HAP-1 (cell line): ENCODE measurements at regions not wholly inside any gene's neighbourhood (a gene's known extent, or its start where the extent isn't known, plus 50 kb on each side); places are given as distances from the start of the nearest gene placed in this dataset.

Experiments used
- DNase-seq, 2 experiments: peaks; one replicate each; pipeline ENCODE4 v3.0.0-alpha.2; 2016 to 2020; ENCODE audit warnings: low spot score in 2 of 2
- H3K27me3 ChIP-seq: fragments of 250-450 bp; sonication (Bioruptor Pico); 2 replicates; pipeline ENCODE4 v1.5.1; 2020; ENCODE audit warnings: low read depth, mild to moderate bottlenecking, moderate library complexity
- H3K36me3 ChIP-seq: fragments of 250-450 bp; sonication (Bioruptor Pico); replicated peaks from 2 replicates; pipeline ENCODE4 v1.5.1; 2020; ENCODE audit warnings: mild to moderate bottlenecking
- H3K4me1 ChIP-seq: fragments of 250-450 bp; sonication (Bioruptor Pico); 2 replicates; pipeline ENCODE4 v1.5.1; 2020; ENCODE audit warnings: mild to moderate bottlenecking
- H3K4me3 ChIP-seq: fragments of 250-450 bp; sonication (Bioruptor Pico); 2 replicates; pipeline ENCODE4 v1.5.1; 2020; ENCODE audit warnings: mild to moderate bottlenecking, moderate library complexity
- H3K9me3 ChIP-seq: fragments of 250-450 bp; sonication (Bioruptor Pico); 2 replicates; pipeline ENCODE4 v1.5.1; 2020; ENCODE audit warnings: mild to moderate bottlenecking, moderate library complexity
- in situ Hi-C: fragments of 300-500 bp; cut with MboI; formaldehyde crosslinking; loops from 3 replicates; pipeline ENCODE4 v1.14.3; 2020; ENCODE audit warnings: low sequenced_read_pairs, inconsistent platforms, mixed read lengths

DNA sequence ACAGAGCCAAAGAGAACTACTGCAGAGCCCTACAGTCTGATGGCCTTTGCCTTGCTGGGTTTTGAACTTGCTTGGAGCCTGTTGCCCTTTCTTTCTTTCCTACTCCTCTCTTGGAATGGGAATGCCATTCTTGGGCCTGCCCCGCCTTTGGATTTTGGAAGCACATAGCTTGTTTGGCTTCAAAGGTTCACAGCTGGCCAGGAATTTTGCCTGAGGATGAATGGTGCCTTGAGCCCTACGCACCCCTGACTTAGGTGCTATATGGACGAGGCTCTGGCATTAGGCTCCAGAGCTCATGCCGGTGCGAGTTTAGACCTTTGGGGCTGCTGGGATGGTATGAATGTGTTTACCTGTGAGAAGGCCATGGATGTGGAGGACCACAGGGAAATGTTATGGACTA is 663.3 kb upstream of the HS6ST1 start:
- no peak for DNase-seq
- H3K27me3 ChIP-seq, result no peaks in the 10 kb centered on the region
- H3K4me1 ChIP-seq, result no peaks in the 10 kb centered on the region
- no peaks in the 10 kb centered on the region for H3K9me3 ChIP-seq
- in situ Hi-C loops, result no loop called here
- H3K36me3 ChIP-seq, result no peaks in the 10 kb centered on the region
- H3K4me3 ChIP-seq, result no peak overlapping the region

DNA sequence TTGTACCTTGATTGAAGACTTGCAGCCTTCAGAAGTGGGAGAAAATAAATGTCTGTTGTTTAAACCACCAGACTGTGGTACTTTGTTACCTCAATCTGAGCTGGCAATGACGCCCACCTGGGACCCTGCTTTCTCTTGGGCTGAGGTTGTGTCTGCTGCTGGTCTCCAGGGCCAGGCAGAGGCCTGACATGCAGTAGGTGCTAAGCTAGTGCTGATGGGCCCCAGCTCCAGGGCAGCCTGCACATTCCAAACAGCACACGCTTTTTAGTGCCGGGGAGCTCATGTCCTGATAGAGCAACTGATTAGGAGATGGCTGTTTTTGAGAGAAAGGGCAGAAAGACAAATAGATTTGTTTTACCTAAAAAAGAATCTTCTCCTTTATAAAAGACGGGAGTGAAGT is 664.0 kb upstream of the HS6ST1 start:
- no peak overlapping the region for H3K4me3 ChIP-seq
- no peaks in the 10 kb centered on the region for H3K27me3 ChIP-seq
- no peaks in the 10 kb centered on the region for H3K4me1 ChIP-seq
- no peaks in the 10 kb centered on the region for H3K9me3 ChIP-seq
- no peaks in the 10 kb centered on the region for H3K36me3 ChIP-seq
- in situ Hi-C loops, result no loop called here
- DNase-seq, result no peak

DNA sequence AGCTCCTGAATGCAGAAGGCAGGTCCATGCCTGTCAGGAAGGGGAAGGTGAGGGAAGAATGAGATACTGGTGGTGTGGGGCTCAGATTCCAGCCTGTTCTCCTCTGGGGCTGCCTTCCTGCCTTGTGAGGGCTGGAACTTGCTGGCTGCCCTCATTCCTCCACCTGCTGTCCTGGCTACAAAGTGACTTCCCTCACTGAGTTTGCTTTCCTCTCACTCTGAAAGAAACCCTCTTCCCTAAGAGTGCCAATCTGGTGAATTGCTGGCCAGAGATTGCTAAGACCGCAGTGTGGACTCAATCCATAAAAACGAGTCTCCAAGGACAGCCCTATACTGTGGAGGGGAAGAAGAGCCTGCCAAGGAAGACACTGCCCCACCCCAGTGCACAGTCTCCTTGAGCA is 664.4 kb upstream of the HS6ST1 start:
- DNase-seq, result no peak
- Histone ChIP-seq H3K27me3 (no peaks in the 10 kb centered on the region), H3K4me1 (no peaks in the 10 kb centered on the region), H3K9me3 (no peaks in the 10 kb centered on the region), H3K36me3 (no peaks in the 10 kb centered on the region), H3K4me3 (no peak overlapping the region)
- in situ Hi-C loops, result no loop called here

DNA sequence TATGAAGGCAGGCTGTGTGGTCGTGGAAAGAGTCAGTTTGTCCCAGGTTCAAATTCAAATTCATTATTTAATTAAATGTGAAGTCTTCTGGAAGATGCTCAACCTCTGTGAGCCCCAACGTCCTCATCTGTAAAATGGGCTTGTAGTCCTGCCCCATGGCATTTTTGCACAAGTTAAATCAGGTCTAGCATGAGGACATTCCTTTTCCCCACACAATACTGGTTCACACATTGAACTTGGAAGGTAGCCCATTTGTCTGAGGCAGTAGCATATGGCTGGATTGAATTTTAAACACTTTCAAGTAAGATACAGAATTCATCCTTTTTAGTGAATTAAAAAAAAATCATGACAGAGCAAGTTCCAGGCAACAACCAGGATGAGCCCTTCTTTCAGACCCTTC is 665.4 kb upstream of the HS6ST1 start:
- Histone ChIP-seq H3K27me3 (no peaks in the 10 kb centered on the region), H3K4me3 (no peak overlapping the region), H3K9me3 (no peaks in the 10 kb centered on the region), H3K4me1 (no peaks in the 10 kb centered on the region), H3K36me3 (no peaks in the 10 kb centered on the region)
- no peak for DNase-seq
- in situ Hi-C loops, result no loop called here

DNA sequence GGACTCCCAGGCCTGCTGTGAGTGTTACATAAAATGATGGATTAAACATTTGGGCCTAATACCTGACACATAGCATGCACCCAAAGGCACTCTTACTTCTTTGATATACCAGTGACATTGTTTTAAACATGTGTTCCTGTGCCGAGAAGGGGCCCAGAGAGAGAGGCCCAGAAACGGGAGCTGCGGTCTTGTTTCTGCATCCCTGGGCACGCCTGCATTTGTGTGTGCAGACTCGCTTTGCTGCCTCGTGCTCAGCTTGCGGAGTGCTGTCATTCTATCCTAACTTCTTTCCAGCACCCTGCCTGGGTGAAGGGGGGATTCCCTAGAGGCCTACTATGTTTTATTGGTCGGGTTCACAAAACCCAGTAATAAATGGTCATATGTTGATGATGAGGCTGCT is 666.2 kb upstream of the HS6ST1 start:
- in situ Hi-C loops, result no loop called here
- Histone ChIP-seq H3K4me1 (no peaks in the 10 kb centered on the region), H3K9me3 (no peaks in the 10 kb centered on the region), H3K36me3 (no peaks in the 10 kb centered on the region), H3K27me3 (no peaks in the 10 kb centered on the region), H3K4me3 (no peak overlapping the region)
- DNase-seq, result no peak

DNA sequence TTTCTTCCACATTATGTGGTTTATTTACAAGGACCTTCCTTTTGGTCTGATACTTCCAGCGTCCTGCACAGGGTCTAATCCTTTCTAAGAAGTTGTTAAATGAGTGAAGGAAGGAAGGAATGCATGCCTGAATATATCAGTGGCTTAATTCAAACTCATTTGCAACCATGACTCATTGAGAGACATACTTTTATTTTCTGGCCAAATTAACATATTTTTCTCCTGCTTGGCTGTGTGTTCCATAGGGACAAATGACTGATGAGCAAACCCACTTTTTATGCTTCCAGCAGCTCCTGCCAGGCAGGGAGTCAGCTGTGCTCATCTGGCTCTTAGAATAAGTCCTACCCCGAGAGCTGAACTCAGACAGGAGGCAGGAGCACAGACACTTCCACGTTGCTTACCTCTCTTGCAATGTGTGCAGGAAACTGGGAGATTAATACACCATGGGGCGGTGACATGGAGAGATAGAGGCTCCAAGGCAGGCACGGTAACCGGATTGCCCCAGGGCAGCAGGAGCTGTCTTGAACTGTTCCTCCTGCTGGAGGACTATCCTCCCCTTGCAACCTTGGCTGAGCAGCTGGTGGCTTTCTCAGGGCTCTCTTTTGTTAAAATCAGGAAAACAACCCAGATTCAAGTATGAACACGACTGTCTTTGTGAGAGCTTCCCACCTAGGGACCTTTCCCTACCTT is 667.5 kb upstream of the HS6ST1 start:
- in situ Hi-C loops, result no loop called here
- DNase-seq, result no peak

DNA sequence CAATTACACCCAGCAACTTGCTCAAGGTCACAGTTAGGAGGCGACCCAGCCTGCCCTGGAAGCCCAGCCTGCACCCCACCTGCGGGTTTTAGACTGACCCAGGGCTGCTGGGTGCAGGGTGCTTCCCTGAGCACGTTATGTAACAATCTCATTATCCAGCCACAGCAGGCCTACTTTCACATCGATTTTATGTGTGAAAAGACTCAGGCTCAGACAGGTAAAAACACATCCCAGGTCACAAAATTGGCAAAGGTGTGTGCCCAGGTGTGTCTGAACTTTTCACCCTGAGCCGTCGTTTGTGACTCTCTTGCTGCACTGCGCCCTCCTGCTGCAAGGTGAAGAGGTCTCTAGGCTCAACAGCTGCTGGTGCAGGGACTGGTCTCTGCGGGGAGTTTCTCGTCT is 668.2 kb upstream of the HS6ST1 start:
- H3K4me3 ChIP-seq, result no peak overlapping the region
- H3K36me3 ChIP-seq, result no peaks in the 10 kb centered on the region
- no peaks in the 10 kb centered on the region for H3K9me3 ChIP-seq
- no peak for DNase-seq
- in situ Hi-C loops, result no loop called here
- no peaks in the 10 kb centered on the region for H3K27me3 ChIP-seq
- H3K4me1 ChIP-seq, result no peaks in the 10 kb centered on the region

More for the DNA sequence above, 667.5 kb upstream of the HS6ST1 start:
- H3K4me1 ChIP-seq, result no peaks in the 10 kb centered on the region
- H3K9me3 ChIP-seq, result no peaks in the 10 kb centered on the region
- H3K36me3 ChIP-seq, result no peaks in the 10 kb centered on the region
- H3K4me3 ChIP-seq, result no peak overlapping the region
- H3K27me3 ChIP-seq, result no peaks in the 10 kb centered on the region

DNA sequence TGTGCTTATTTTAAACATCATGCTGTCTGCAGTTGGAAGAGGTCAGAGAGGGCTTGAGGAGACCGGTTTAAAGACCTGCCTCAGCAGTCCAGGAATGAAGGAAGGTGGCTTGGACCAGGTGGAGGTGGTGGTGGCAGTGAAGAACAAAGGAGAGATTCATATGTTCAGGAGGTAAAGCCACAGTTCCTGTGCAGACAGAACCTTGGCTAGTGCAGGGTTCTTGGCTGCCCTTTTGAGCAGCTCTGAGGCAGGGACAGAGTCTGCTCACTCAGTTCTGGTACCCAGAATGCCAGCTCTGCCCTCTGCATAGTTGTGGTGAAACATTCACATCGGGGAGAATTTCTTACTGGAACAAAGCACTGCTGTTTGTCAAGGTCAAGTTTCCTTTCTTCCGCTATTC is 669.7 kb upstream of the HS6ST1 start:
- no peak overlapping the region for H3K4me3 ChIP-seq
- DNase-seq, result no peak

DNA sequence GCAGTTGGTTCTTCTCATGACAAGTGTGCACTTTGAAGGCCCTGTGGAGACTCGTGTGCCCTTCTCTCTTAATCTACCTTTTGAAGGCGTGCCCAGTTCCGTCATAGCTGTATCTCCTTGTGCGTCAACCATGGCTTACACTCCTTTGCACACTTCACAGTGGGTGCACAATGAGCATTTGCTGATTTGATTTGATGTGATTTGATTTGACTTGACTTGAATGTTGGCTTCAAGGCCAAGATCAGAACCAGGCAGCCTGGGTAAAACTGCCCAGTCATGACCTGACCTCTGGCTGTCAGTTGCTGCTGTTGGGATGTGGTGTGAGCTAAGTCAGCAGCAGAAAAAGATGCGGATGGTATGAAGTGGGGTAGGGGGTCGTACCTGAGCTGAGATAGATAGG is 670.3 kb upstream of the HS6ST1 start:
- Histone ChIP-seq H3K4me3 (no peak overlapping the region), H3K27me3 (no peaks in the 10 kb centered on the region), H3K9me3 (no peaks in the 10 kb centered on the region), H3K4me1 (no peaks in the 10 kb centered on the region), H3K36me3 (no peaks in the 10 kb centered on the region)
- no peak for DNase-seq
- in situ Hi-C loops, result no loop called here

More for the DNA sequence above, 669.7 kb upstream of the HS6ST1 start:
- Histone ChIP-seq H3K27me3 (no peaks in the 10 kb centered on the region), H3K4me1 (no peaks in the 10 kb centered on the region), H3K36me3 (no peaks in the 10 kb centered on the region), H3K9me3 (no peaks in the 10 kb centered on the region)
- in situ Hi-C loops, result no loop called here

DNA sequence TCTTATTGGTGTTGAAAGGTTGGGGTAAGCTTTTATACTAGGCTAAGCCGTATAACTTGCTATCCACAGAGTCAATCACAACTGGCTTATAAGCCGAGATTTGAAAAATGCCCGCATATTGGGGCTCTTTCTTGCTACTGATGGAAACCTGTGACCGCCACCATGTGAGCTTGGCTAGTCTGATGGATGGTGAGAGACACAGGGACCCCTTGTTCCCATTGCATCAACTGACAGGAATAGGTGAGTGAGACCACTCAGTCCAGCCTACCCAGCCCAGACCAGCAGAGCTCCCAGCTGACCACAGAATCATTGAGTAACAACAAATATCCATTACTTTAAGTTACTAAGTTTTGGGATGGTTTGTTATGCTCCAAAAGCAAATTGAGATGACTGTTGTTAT is 676.4 kb upstream of the HS6ST1 start:
- no peaks in the 10 kb centered on the region for H3K36me3 ChIP-seq
- no peak overlapping the region for H3K4me3 ChIP-seq
- H3K27me3 ChIP-seq, result no peaks in the 10 kb centered on the region
- no peaks in the 10 kb centered on the region for H3K9me3 ChIP-seq
- H3K4me1 ChIP-seq, result no peaks in the 10 kb centered on the region
- in situ Hi-C loops, result no loop called here
- no peak for DNase-seq

DNA sequence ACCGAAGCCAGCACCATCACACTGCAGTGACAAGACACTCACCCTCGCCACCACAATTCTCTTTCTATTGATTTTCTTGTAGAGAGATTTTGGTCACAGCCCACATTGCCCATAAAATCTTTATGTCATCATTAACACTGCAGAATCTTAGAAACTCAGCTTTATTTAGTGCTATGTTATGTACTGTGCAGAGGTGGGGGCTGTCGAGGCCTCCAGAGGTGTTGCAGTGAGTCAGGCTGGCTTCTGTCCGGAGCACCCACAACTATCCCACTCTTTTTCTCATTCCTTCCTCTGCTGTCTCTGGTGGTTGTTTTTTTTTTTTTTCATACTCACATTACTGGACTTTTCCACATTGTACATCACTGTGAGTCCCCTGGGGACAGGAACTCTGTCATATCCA is 677.4 kb upstream of the HS6ST1 start:
- H3K4me3 ChIP-seq, result no peak overlapping the region
- no peaks in the 10 kb centered on the region for H3K36me3 ChIP-seq
- no peaks in the 10 kb centered on the region for H3K4me1 ChIP-seq
- DNase-seq, result no peak
- no peaks in the 10 kb centered on the region for H3K9me3 ChIP-seq
- in situ Hi-C loops, result no loop called here
- H3K27me3 ChIP-seq, result no peaks in the 10 kb centered on the region

DNA sequence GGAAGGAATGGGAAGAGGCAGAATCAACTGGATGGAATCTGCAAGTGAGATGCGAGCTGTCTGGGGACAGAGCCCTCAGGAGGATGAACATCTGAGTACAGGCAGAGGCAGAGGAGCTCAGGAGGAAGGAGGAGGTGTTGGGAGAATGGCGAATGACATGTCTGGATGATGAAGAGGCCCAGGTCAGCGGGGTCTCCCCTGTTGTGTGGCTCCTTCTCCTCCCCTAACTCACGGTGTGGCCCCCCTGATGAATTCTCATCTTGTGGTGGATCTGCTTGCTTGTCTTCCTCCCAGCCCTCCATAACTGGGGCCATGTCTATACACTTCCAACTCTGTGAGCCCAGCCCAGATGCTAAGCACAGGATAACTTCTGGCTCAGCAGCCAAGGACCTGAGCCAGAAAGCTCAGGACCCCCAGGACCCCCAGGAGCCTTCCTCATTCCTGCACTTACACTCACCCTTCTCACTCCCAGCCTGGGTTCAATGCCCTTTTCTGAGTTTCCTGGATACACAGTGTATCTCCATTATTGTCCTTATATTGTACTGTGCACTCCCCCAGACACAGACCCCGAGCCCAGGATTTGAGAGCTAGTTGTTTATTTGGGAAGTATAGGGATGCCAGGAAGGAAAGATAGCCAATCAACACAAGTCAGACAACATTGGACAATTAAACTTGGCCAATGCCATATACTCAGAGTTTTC is 678.6 kb upstream of the HS6ST1 start:
- H3K27me3 ChIP-seq, result no peaks in the 10 kb centered on the region
- no peaks in the 10 kb centered on the region for H3K36me3 ChIP-seq
- H3K4me3 ChIP-seq, result no peak overlapping the region
- H3K4me1 ChIP-seq, result no peaks in the 10 kb centered on the region
- no peaks in the 10 kb centered on the region for H3K9me3 ChIP-seq
- no peak for DNase-seq
- in situ Hi-C loops, result no loop called here

DNA sequence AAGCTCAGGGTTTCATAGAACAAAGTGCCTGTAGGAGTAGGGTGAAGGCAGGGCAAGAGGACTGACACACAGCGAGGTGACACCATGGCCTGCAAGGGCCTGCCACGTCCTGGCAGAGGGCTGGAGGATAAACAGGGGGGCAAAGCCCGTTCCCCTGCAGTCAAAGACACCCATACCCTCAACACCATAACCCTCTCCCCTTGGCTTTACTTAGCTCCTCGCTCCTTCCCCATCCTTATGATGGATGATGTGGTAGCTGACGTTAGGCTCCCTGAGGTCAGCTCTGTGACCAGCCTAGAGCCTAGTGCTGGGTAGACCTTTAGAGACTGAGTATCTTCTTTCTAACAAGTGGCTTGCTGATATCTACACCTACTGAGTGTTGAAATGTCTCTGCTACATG is 683.3 kb upstream of the HS6ST1 start:
- Histone ChIP-seq H3K9me3 (no peaks in the 10 kb centered on the region), H3K4me1 (no peaks in the 10 kb centered on the region), H3K36me3 (no peaks in the 10 kb centered on the region), H3K27me3 (no peaks in the 10 kb centered on the region), H3K4me3 (no peak overlapping the region)
- in situ Hi-C loops, result no loop called here
- DNase-seq, result no peak

DNA sequence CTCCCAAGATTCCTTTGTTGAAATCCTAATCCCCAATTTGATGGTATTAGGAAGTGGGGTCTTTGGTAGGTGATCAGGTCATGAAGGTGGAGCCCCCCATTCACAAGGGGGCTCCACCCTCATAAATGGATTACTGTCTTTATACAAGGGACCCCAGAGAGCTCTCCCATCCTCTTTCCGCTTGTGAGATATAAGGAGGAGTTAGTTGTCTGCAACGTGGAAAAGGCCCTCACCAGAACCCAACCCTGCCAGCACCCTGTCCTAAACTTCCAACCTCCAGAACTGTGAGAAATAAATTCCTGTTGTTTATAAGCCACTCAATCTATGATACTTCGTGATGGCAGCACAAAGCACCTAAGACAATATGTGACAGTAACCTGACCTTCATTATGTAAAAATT is 684.1 kb upstream of the HS6ST1 start:
- H3K27me3 ChIP-seq, result no peaks in the 10 kb centered on the region
- no peaks in the 10 kb centered on the region for H3K36me3 ChIP-seq
- in situ Hi-C loops, result no loop called here

DNA sequence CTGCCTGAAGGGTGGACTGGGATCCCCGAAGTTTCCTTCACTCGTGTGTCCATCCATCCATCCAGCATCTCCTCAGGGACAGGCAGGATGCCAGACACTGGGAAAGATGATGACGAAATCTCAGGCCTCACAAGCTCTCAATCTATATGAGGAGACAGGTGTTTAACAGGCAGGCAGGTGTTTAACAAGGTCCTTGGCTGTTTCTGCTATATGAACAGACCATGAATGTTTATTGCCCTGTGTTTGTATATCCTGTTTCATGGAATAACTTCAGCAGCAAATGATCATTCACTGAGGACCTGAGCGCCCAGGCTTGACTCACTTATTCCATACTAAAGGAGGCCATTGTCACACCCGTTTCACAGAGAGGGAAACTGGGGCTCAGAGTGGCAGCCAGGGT is 685.8 kb upstream of the HS6ST1 start:
- DNase-seq, result no peak
- in situ Hi-C loops, result no loop called here

More for the DNA sequence above, 684.1 kb upstream of the HS6ST1 start:
- H3K4me3 ChIP-seq, result no peak overlapping the region
- no peaks in the 10 kb centered on the region for H3K9me3 ChIP-seq
- no peak for DNase-seq
- no peaks in the 10 kb centered on the region for H3K4me1 ChIP-seq

More for the DNA sequence above, 685.8 kb upstream of the HS6ST1 start:
- no peak overlapping the region for H3K4me3 ChIP-seq
- H3K9me3 ChIP-seq, result no peaks in the 10 kb centered on the region
- H3K27me3 ChIP-seq, result no peaks in the 10 kb centered on the region
- no peaks in the 10 kb centered on the region for H3K36me3 ChIP-seq
- no peaks in the 10 kb centered on the region for H3K4me1 ChIP-seq
